Adrenal gland (tissue), 9 donors: ENCODE measurements at regions not wholly inside any gene's neighbourhood (a gene's known extent, or its start where the extent isn't known, plus 50 kb on each side); places are given as distances from the start of the nearest gene placed in this dataset.

Experiments
- DNase-seq, 7 donors: peaks; one replicate each; pipeline ENCODE4 v3.0.0-alpha.2; 2019 to 2020
- H3K27ac ChIP-seq, 5 donors: fragments of 200-600 bp; sonication (generic) in 4 of 5; 1 replicate in 3 of 5; 2 replicates in 2 of 5; pipeline versions ENCODE4 v1.5.1 to v1.8.0; 2016 to 2020; ENCODE audit warnings: mild to moderate bottlenecking in 1 of 5
- H3K27me3 ChIP-seq: fragments of 200-600 bp; 2 replicates; pipeline ENCODE4 v1.8.0; 2021
- H3K36me3 ChIP-seq, 2 donors: fragments of 200-600 bp; replicated peaks in 1 of 2; 1 replicate in 1 of 2; 2 replicates in 1 of 2; pipeline versions ENCODE4 v1.5.1 to v1.8.0; 2018 to 2022
- H3K4me1 ChIP-seq, 2 donors: fragments of 200-600 bp; replicated peaks in 1 of 2; 1 replicate in 1 of 2; 2 replicates in 1 of 2; pipeline versions ENCODE4 v1.5.1 to v1.8.0; 2018 to 2021
- H3K4me3 ChIP-seq, 4 donors: fragments of 200-600 bp; sonication (generic) in 3 of 4; one replicate each; pipeline ENCODE4 v1.5.1; 2016 to 2018
- H3K9me3 ChIP-seq, 3 donors: fragments of 200-600 bp; sonication (generic) in 1 of 3; replicated peaks in 1 of 3; 1 replicate in 2 of 3; 2 replicates in 1 of 3; pipeline versions ENCODE4 v1.5.1 to v1.8.0; 2016 to 2021
- POLR2A ChIP-seq, 2 donors: fragments of 450-650 bp; IDR thresholded peaks; one replicate each; pipeline ENCODE4 v1.6.1; 2017; ENCODE audit warnings: antibody characterized with exemption in 2 of 2, mild to moderate bottlenecking in 2 of 2, moderate library complexity in 1 of 2
- WGBS, 4 donors: extraction: QIAGEN DNeasy Blood & Tissue Kit in 2 of 4; methylation state at CpG; one replicate each; pipeline versions ENCODE4 v1.1.5 to v1.1.7; 2013 to 2017; 5-methylcytosine and 5-hydroxymethylcytosine counted together
- intact Hi-C, 2 donors: fragments of 100-400 bp; cut with DNase I; formaldehyde crosslinking; loops; one replicate each; pipeline versions ENCODE4 v1.14.1 to v1.15.0; 2022 to 2023
- TF ChIP-seq, protein P1 (sequence below), 6 experiments: fragments of 450-650 bp in 4 of 6; fragments of 200-600 bp in 2 of 6; sonication (generic) in 1 of 6; IDR thresholded peaks; 1 replicate in 5 of 6; 2 replicates in 1 of 6; pipeline versions ENCODE4 v1.5.1 to v1.8.0; 2016 to 2021; ENCODE audit warnings: antibody characterized with exemption in 6 of 6, mild to moderate bottlenecking in 2 of 6, moderate library complexity in 1 of 6
- donor health status: healthy with polysubstance abuse.
- donor health status: Bipolar disorder and iron deficiency.
- donor health status: DM: yes; HTN: yes; CAD: no.
- donor health status: DM: no; HTN: no; CAD: no.
- donor health status: DM: no; HTN: no; CAD: no.

DNA sequence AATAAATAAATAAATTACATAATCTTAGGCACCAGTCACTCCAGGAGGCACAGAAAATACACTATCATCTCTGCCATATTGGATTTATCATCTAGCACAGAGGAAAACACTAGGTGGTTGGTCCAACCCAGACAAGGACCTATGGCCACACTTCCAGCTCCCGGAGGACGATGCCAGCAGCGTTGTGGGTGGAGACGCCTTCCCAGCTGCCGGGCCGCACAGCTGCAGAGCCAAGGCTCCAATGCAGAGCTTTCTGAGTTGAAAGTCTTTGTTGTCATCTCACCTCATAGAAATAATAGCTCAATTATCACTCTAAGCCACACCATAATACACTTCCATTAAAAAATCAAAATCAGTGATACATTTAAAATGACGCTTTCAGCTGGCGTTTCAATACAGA is 457.1 kb upstream of the SALL3 start:
- WGBS, 4 donors: 92 to 95% (median 93%) methylated on average over 8 of the region's 8 CpGs
- H3K4me3 ChIP-seq: no peak overlapping the region
- no peak for DNase-seq
- H3K27ac ChIP-seq: no peak overlapping the region
- H3K27me3 ChIP-seq: no peaks in the 10 kb centered on the region
- no peak for TF ChIP-seq POLR2A (IDR thresholded peaks at IDR 0.05)
- TF ChIP-seq, protein P1, sequence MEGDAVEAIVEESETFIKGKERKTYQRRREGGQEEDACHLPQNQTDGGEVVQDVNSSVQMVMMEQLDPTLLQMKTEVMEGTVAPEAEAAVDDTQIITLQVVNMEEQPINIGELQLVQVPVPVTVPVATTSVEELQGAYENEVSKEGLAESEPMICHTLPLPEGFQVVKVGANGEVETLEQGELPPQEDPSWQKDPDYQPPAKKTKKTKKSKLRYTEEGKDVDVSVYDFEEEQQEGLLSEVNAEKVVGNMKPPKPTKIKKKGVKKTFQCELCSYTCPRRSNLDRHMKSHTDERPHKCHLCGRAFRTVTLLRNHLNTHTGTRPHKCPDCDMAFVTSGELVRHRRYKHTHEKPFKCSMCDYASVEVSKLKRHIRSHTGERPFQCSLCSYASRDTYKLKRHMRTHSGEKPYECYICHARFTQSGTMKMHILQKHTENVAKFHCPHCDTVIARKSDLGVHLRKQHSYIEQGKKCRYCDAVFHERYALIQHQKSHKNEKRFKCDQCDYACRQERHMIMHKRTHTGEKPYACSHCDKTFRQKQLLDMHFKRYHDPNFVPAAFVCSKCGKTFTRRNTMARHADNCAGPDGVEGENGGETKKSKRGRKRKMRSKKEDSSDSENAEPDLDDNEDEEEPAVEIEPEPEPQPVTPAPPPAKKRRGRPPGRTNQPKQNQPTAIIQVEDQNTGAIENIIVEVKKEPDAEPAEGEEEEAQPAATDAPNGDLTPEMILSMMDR (IDR thresholded peaks at IDR 0.05): no peak
- H3K9me3 ChIP-seq: no peaks in the 10 kb centered on the region
- H3K36me3 ChIP-seq: no peaks in the 10 kb centered on the region
- H3K4me1 ChIP-seq: peaks cover 0 to 8% of the 10 kb centered on the region in 2 donors
- intact Hi-C loops: no loop called here

DNA sequence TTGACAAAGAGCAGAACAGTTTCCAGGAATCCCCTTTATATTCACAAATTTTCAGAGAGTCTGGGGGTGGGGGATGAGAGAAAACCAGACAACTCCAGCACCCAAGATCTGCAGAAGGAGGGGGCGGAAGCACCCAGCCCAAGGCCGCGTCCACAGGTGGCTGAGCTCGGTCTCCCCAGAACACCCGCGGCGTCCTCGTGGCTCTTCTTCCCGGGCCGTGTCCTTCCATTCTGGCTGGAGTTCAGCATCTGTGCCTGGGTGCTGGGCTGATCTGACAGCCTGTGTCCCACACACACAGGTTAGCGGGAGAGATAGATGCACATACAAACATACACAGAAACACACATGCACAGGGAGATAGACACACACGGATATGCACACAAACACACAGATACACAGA is 455.8 kb upstream of the SALL3 start:
- Histone ChIP-seq H3K27ac (no peak overlapping the region), H3K4me3 (no peak overlapping the region), H3K27me3 (no peaks in the 10 kb centered on the region), H3K9me3 (no peaks in the 10 kb centered on the region), H3K36me3 (no peaks in the 10 kb centered on the region), H3K4me1 (peaks cover 0 to 8% of the 10 kb centered on the region in 2 donors)
- no peak for DNase-seq
- intact Hi-C loops: no loop called here
- 84 to 90% (median 87%) methylated on average over 12 of the region's 12 CpGs for WGBS, 4 donors
- no peak for TF ChIP-seq POLR2A (IDR thresholded peaks at IDR 0.05)
- TF ChIP-seq, protein P1 (IDR thresholded peaks at IDR 0.05): no peak

DNA sequence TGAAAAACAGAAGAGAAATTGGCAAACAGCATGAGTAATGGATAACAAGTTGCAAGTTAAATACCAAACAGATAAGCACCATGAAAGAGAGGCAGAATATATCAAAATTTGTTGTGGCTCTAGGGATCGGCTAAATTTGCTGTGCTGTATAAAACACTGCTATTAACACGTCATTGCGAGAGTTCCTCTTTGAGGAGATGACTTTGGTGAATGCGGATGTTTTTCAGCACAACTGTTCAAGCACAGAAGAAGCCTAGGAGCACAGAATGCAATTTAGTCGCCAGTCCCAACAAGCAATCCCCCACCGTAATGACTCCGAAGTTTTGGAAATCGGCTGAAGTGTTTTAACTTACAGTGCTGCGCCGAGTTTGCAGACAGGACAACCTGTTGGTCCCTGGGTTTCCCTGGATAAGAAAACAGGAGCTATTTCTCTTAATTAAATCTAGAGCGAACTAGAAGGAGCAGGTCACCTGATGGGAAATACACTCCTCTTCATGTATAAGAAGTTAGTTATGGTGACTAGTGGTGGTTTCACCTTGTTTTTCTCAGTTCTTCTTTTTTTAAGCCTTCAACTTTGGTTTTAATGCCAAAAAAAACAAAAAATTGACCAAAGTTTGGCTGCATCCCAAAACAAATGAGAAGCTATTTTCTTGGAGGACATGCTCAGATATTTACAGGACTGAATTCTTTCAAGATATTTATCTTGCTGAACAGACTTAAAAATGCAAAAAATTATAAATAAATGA is 454.1 kb upstream of the SALL3 start:
- DNase-seq: no peak
- WGBS, 4 donors: 64 to 70% (median 66%) methylated on average over 8 to 11 of the region's 11 CpGs
- Histone ChIP-seq H3K9me3 (no peaks in the 10 kb centered on the region), H3K27me3 (no peaks in the 10 kb centered on the region), H3K4me1 (peaks cover 0 to 8% of the 10 kb centered on the region in 2 donors), H3K36me3 (no peaks in the 10 kb centered on the region), H3K4me3 (no peak overlapping the region), H3K27ac (peak overlapping the region in 1 of 5 donors; percentile 34)
- no peak for TF ChIP-seq POLR2A (IDR thresholded peaks at IDR 0.05)
- TF ChIP-seq, protein P1 (IDR thresholded peaks at IDR 0.05): no peak
- intact Hi-C loops: no loop called here

DNA sequence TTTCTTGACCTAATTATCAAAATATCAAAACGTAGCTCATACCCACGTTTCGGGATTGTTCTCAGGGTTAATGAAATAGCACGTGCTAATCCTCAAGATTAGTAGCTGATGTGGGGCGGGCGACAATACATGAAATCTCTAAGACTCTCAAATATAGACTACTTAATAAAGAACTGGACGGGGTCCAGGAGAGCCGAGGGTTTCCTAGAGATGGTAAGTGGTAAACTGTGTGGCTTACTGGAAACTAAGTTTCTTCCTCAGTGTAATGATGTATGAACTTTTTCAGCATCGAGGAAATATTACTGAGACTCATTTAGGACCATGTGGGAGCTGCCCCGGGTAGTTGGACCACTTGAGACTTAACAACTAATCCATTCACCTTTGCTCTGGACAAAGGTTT is 453.3 kb upstream of the SALL3 start:
- intact Hi-C loops: no loop called here
- H3K4me3 ChIP-seq: no peak overlapping the region
- H3K27me3 ChIP-seq: no peaks in the 10 kb centered on the region
- DNase-seq: peak in 1 of 7 donors; percentile 25
- 45 to 53% (median 50%) methylated on average over 10 of the region's 10 CpGs for WGBS, 4 donors
- TF ChIP-seq, protein P1 (IDR thresholded peaks at IDR 0.05): no peak
- TF ChIP-seq POLR2A (IDR thresholded peaks at IDR 0.05): no peak
- H3K27ac ChIP-seq: no peak overlapping the region
- no peaks in the 10 kb centered on the region for H3K36me3 ChIP-seq
- H3K4me1 ChIP-seq: peaks cover 0 to 8% of the 10 kb centered on the region in 2 donors
- no peaks in the 10 kb centered on the region for H3K9me3 ChIP-seq
